ENCODE measurements at regions not wholly inside any gene's neighbourhood (a gene's known extent, or its start where the extent isn't known, plus 50 kb on each side); places are given as distances from the start of the nearest gene placed in this dataset.

GRCh38 chr15:81740416-81740815 lies 305.4 kb downstream of the MEX3B start:
- DNase-seq: no peak
- no peak overlapping the region for H3K9ac ChIP-seq (ENCODE audit: low read length)
- H2AK5ac ChIP-seq (ENCODE audit: low read length, severe bottlenecking): no peak overlapping the region
- no peak overlapping the region for H3K27ac ChIP-seq (ENCODE audit: low read length, poor library complexity, severe bottlenecking)
- no peaks in the 10 kb centered on the region for H3K79me1 ChIP-seq (replicated peaks; ENCODE audit: low read length, poor library complexity, severe bottlenecking)
- no peaks in the 10 kb centered on the region for H3K27me3 ChIP-seq (ENCODE audit: control insufficient read depth in 1 of 2, insufficient read depth in 1 of 2, low read length in 2 of 2)
- no peak overlapping the region for H2BK120ac ChIP-seq (ENCODE audit: low read depth, low read length)
- no peak overlapping the region for H2BK5ac ChIP-seq (ENCODE audit: low read depth, low read length, poor library complexity, severe bottlenecking)
- H3K14ac ChIP-seq (ENCODE audit: low read length in 2 of 2): no peak overlapping the region
- H3K4me2 ChIP-seq (ENCODE audit: low read length, poor library complexity, severe bottlenecking): no peak overlapping the region
- H3K4me1 ChIP-seq (ENCODE audit: control insufficient read depth, insufficient read depth, low read depth, low read length): no peaks in the 10 kb centered on the region
- H4K8ac ChIP-seq (ENCODE audit: low read length): no peak overlapping the region
- no peaks in the 10 kb centered on the region for H3K36me3 ChIP-seq (ENCODE audit: control insufficient read depth in 1 of 2, insufficient read depth in 2 of 2, low read depth in 1 of 2, low read length in 2 of 2)
- no peak overlapping the region for H3K18ac ChIP-seq (ENCODE audit: low read depth in 1 of 2, low read length in 2 of 2)
- no peaks in the 10 kb centered on the region for H3K9me3 ChIP-seq (ENCODE audit: control insufficient read depth, low read length)
- H3K4ac ChIP-seq (ENCODE audit: low read depth in 1 of 2, low read length in 2 of 2): no peak overlapping the region
- H2BK15ac ChIP-seq (ENCODE audit: low read depth, poor library complexity, severe bottlenecking): no peak overlapping the region
- H2AFZ ChIP-seq (ENCODE audit: low read depth, low read length): no peak overlapping the region
- H3K4me3 ChIP-seq (ENCODE audit: insufficient read depth in 1 of 2, low read depth in 1 of 2, low read length in 2 of 2): no peak overlapping the region
- no peak overlapping the region for H2BK12ac ChIP-seq (ENCODE audit: low read length in 2 of 2)
- H4K91ac ChIP-seq (ENCODE audit: low read length): no peak overlapping the region
- H3K23ac ChIP-seq (ENCODE audit: low read length in 2 of 2): no peak overlapping the region

- Histone ChIP-seq H2AK5ac (ENCODE audit: low read length, severe bottlenecking) (no peak overlapping the region), H3K4me2 (ENCODE audit: low read length, poor library complexity, severe bottlenecking) (no peak overlapping the region), H4K91ac (ENCODE audit: low read length) (no peak overlapping the region), H2BK15ac (ENCODE audit: low read depth, poor library complexity, severe bottlenecking) (no peak overlapping the region), H2BK5ac (ENCODE audit: low read depth, low read length, poor library complexity, severe bottlenecking) (no peak overlapping the region), H3K9me3 (ENCODE audit: control insufficient read depth, low read length) (no peaks in the 10 kb centered on the region), H2BK12ac (ENCODE audit: low read length in 2 of 2) (no peak overlapping the region), H3K27ac (ENCODE audit: low read length, poor library complexity, severe bottlenecking) (no peak overlapping the region), H3K4me3 (ENCODE audit: insufficient read depth in 1 of 2, low read depth in 1 of 2, low read length in 2 of 2) (no peak overlapping the region), H3K79me1 (replicated peaks; ENCODE audit: low read length, poor library complexity, severe bottlenecking) (no peaks in the 10 kb centered on the region), H2AFZ (ENCODE audit: low read depth, low read length) (no peak overlapping the region), H3K4ac (ENCODE audit: low read depth in 1 of 2, low read length in 2 of 2) (no peak overlapping the region), H3K18ac (ENCODE audit: low read depth in 1 of 2, low read length in 2 of 2) (no peak overlapping the region), H2BK120ac (ENCODE audit: low read depth, low read length) (no peak overlapping the region), H3K36me3 (ENCODE audit: control insufficient read depth in 1 of 2, insufficient read depth in 2 of 2, low read depth in 1 of 2, low read length in 2 of 2) (no peaks in the 10 kb centered on the region), H4K8ac (ENCODE audit: low read length) (no peak overlapping the region), H3K14ac (ENCODE audit: low read length in 2 of 2) (no peak overlapping the region), H3K4me1 (ENCODE audit: control insufficient read depth, insufficient read depth, low read depth, low read length) (no peaks in the 10 kb centered on the region), H3K23ac (ENCODE audit: low read length in 2 of 2) (no peak overlapping the region), H3K9ac (ENCODE audit: low read length) (no peak overlapping the region), H3K27me3 (ENCODE audit: control insufficient read depth in 1 of 2, insufficient read depth in 1 of 2, low read length in 2 of 2) (no peaks in the 10 kb centered on the region)
- no peak for DNase-seq
- 81% methylated on average over 3 of the region's 3 CpGs for WGBS
Measured at GRCh38 chr15:81729340-81729739, 316.5 kb downstream of the MEX3B start.

- no peaks in the 10 kb centered on the region for H3K9me3 ChIP-seq (ENCODE audit: control insufficient read depth, low read length)
- no peak overlapping the region for H2BK15ac ChIP-seq (ENCODE audit: low read depth, poor library complexity, severe bottlenecking)
- no peak overlapping the region for H3K4me2 ChIP-seq (ENCODE audit: low read length, poor library complexity, severe bottlenecking)
- H2BK12ac ChIP-seq (ENCODE audit: low read length in 2 of 2): no peak overlapping the region
- H3K4ac ChIP-seq (ENCODE audit: low read depth in 1 of 2, low read length in 2 of 2): no peak overlapping the region
- H3K4me3 ChIP-seq (ENCODE audit: insufficient read depth in 1 of 2, low read depth in 1 of 2, low read length in 2 of 2): no peak overlapping the region
- no peak overlapping the region for H3K18ac ChIP-seq (ENCODE audit: low read depth in 1 of 2, low read length in 2 of 2)
- H2BK120ac ChIP-seq (ENCODE audit: low read depth, low read length): no peak overlapping the region
- H3K79me1 ChIP-seq (replicated peaks; ENCODE audit: low read length, poor library complexity, severe bottlenecking): no peaks in the 10 kb centered on the region
- no peak overlapping the region for H2AK5ac ChIP-seq (ENCODE audit: low read length, severe bottlenecking)
- H3K36me3 ChIP-seq (ENCODE audit: control insufficient read depth in 1 of 2, insufficient read depth in 2 of 2, low read depth in 1 of 2, low read length in 2 of 2): no peaks in the 10 kb centered on the region
- H3K27me3 ChIP-seq (ENCODE audit: control insufficient read depth in 1 of 2, insufficient read depth in 1 of 2, low read length in 2 of 2): no peaks in the 10 kb centered on the region
- H2AFZ ChIP-seq (ENCODE audit: low read depth, low read length): no peak overlapping the region
- H3K23ac ChIP-seq (ENCODE audit: low read length in 2 of 2): no peak overlapping the region
- DNase-seq: no peak
- H3K4me1 ChIP-seq (ENCODE audit: control insufficient read depth, insufficient read depth, low read depth, low read length): no peaks in the 10 kb centered on the region
- no peak overlapping the region for H2BK5ac ChIP-seq (ENCODE audit: low read depth, low read length, poor library complexity, severe bottlenecking)
- H4K91ac ChIP-seq (ENCODE audit: low read length): no peak overlapping the region
- H3K27ac ChIP-seq (ENCODE audit: low read length, poor library complexity, severe bottlenecking): no peak overlapping the region
- H3K9ac ChIP-seq (ENCODE audit: low read length): no peak overlapping the region
- no peak overlapping the region for H3K14ac ChIP-seq (ENCODE audit: low read length in 2 of 2)
- H4K8ac ChIP-seq (ENCODE audit: low read length): no peak overlapping the region
Measured at GRCh38 chr15:81728726-81729125, 317.1 kb downstream of the MEX3B start.

- Histone ChIP-seq H3K27ac (ENCODE audit: low read length, poor library complexity, severe bottlenecking) (no peak overlapping the region), H2BK12ac (ENCODE audit: low read length in 2 of 2) (no peak overlapping the region), H3K9me3 (ENCODE audit: control insufficient read depth, low read length) (no peaks in the 10 kb centered on the region), H3K36me3 (ENCODE audit: control insufficient read depth in 1 of 2, insufficient read depth in 2 of 2, low read depth in 1 of 2, low read length in 2 of 2) (no peaks in the 10 kb centered on the region), H2BK15ac (ENCODE audit: low read depth, poor library complexity, severe bottlenecking) (no peak overlapping the region), H3K4ac (ENCODE audit: low read depth in 1 of 2, low read length in 2 of 2) (no peak overlapping the region), H2AFZ (ENCODE audit: low read depth, low read length) (no peak overlapping the region), H3K27me3 (ENCODE audit: control insufficient read depth in 1 of 2, insufficient read depth in 1 of 2, low read length in 2 of 2) (no peaks in the 10 kb centered on the region), H3K4me2 (ENCODE audit: low read length, poor library complexity, severe bottlenecking) (no peak overlapping the region), H3K18ac (ENCODE audit: low read depth in 1 of 2, low read length in 2 of 2) (no peak overlapping the region), H2BK5ac (ENCODE audit: low read depth, low read length, poor library complexity, severe bottlenecking) (no peak overlapping the region), H4K91ac (ENCODE audit: low read length) (no peak overlapping the region), H3K4me3 (ENCODE audit: insufficient read depth in 1 of 2, low read depth in 1 of 2, low read length in 2 of 2) (no peak overlapping the region), H2AK5ac (ENCODE audit: low read length, severe bottlenecking) (no peak overlapping the region), H2BK120ac (ENCODE audit: low read depth, low read length) (no peak overlapping the region), H3K4me1 (ENCODE audit: control insufficient read depth, insufficient read depth, low read depth, low read length) (no peaks in the 10 kb centered on the region), H3K23ac (ENCODE audit: low read length in 2 of 2) (no peak overlapping the region), H4K8ac (ENCODE audit: low read length) (no peak overlapping the region), H3K79me1 (replicated peaks; ENCODE audit: low read length, poor library complexity, severe bottlenecking) (no peaks in the 10 kb centered on the region), H3K14ac (ENCODE audit: low read length in 2 of 2) (no peak overlapping the region), H3K9ac (ENCODE audit: low read length) (no peak overlapping the region)
- WGBS: no CpG with 5 or more reads among the region's 1 CpG
- DNase-seq: no peak
Measured at GRCh38 chr15:81725590-81725989, 320.2 kb downstream of the MEX3B start.
